ENCODE measurements at regions not wholly inside any gene's neighbourhood (a gene's known extent, or its start where the extent isn't known, plus 50 kb on each side); places are given as distances from the start of the nearest gene placed in this dataset.

- peak; percentile 16 for DNase-seq
Observed at GRCh38 chr9:131809941-131810344, 70.1 kb upstream of the RAPGEF1 start.

- no peak for DNase-seq
Observed at GRCh38 chr9:131808291-131808690, 68.4 kb upstream of the RAPGEF1 start.

GRCh38 chr9:131807144-131807983 lies 67.5 kb upstream of the RAPGEF1 start:
- no peak for DNase-seq

- no peak for DNase-seq
Observed at GRCh38 chr9:131805803-131806202, 65.9 kb upstream of the RAPGEF1 start.

GRCh38 chr9:131804826-131805225 lies 65.0 kb upstream of the RAPGEF1 start:
- DNase-seq: no peak

- DNase-seq: no peak
Observed at GRCh38 chr9:131803758-131804411, 64.0 kb upstream of the RAPGEF1 start.

- no peak for DNase-seq
Observed at GRCh38 chr9:131801810-131802209, 61.9 kb upstream of the RAPGEF1 start.

- DNase-seq: no peak
Observed at GRCh38 chr9:131800843-131801242, 61.0 kb upstream of the RAPGEF1 start.

- DNase-seq: no peak
Observed at GRCh38 chr9:131800366-131800765, 60.5 kb upstream of the RAPGEF1 start.

GRCh38 chr9:131799177-131799823 lies 59.4 kb upstream of the RAPGEF1 start:
- peak; percentile 54 for DNase-seq

- no peak for DNase-seq
Observed at GRCh38 chr9:131798246-131798645, 58.4 kb upstream of the RAPGEF1 start.

- DNase-seq: no peak
Observed at GRCh38 chr9:131794393-131794792, 54.5 kb upstream of the RAPGEF1 start.

- no peak for DNase-seq
Observed at GRCh38 chr9:131791542-131792254, 51.8 kb upstream of the RAPGEF1 start.

Data from fibroblast of skin of back (primary cell).